GM23338 (cell line): ENCODE measurements at regions not wholly inside any gene's neighbourhood (a gene's known extent, or its start where the extent isn't known, plus 50 kb on each side); places are given as distances from the start of the nearest gene placed in this dataset.

Experiments used
- ATAC-seq: fragments of 200-7000 bp; cut with Tn5 transposase; 3 replicates; pipeline ENCODE4 v1.9.1; 2020
- DNase-seq: peaks from one replicate; pipeline ENCODE4 v3.0.0-alpha.2; 2015; ENCODE audit warnings: low spot score
- H2AFZ ChIP-seq: fragments of 200-600 bp; sonication (generic); 2 replicates; pipeline ENCODE4 v1.8.0; 2016; ENCODE audit warnings: antibody characterized with exemption, mild to moderate bottlenecking, moderate library complexity
- H3F3A ChIP-seq: fragments of 200-600 bp; sonication (generic); replicated peaks from 2 replicates; pipeline ENCODE4 v1.8.0; 2017; ENCODE audit warnings: antibody characterized with exemption, mixed run types, low read depth
- H3K27ac ChIP-seq: fragments of 200-600 bp; sonication (generic); 2 replicates; pipeline ENCODE4 v1.6.1; 2016; ENCODE audit warnings: low read depth
- H3K27me3 ChIP-seq: fragments of 200-600 bp; sonication (generic); 2 replicates; pipeline ENCODE4 v1.8.0; 2016; ENCODE audit warnings: mild to moderate bottlenecking, mixed run types, moderate library complexity; ENCODE audit not compliant: insufficient read depth
- H3K36me3 ChIP-seq: fragments of 200-600 bp; sonication (generic); 2 replicates; pipeline ENCODE4 v1.8.0; 2016; ENCODE audit warnings: mild to moderate bottlenecking; ENCODE audit not compliant: insufficient read depth
- H3K4me1 ChIP-seq: fragments of 200-600 bp; sonication (generic); 2 replicates; pipeline ENCODE4 v1.8.0; 2016; ENCODE audit warnings: mild to moderate bottlenecking, moderate library complexity; ENCODE audit not compliant: insufficient read depth
- H3K4me2 ChIP-seq: fragments of 200-600 bp; sonication (generic); 2 replicates; pipeline ENCODE4 v1.7.1; 2017; ENCODE audit warnings: mixed run types
- H3K4me3 ChIP-seq: fragments of 200-600 bp; sonication (generic); 2 replicates; pipeline ENCODE4 v1.6.1; 2016; ENCODE audit warnings: mixed run types
- H3K79me2 ChIP-seq: fragments of 200-600 bp; sonication (generic); replicated peaks from 2 replicates; pipeline ENCODE4 v1.8.0; 2017; ENCODE audit warnings: mild to moderate bottlenecking; ENCODE audit not compliant: insufficient read depth
- H3K9me2 ChIP-seq: fragments of 200-600 bp; sonication (generic); 2 replicates; pipeline ENCODE4 v1.8.0; 2017; ENCODE audit not compliant: insufficient read depth
- H4K20me1 ChIP-seq: fragments of 200-600 bp; sonication (generic); replicated peaks from 2 replicates; pipeline ENCODE4 v1.8.0; 2017; ENCODE audit warnings: mild to moderate bottlenecking; ENCODE audit not compliant: insufficient read depth
- H3K27ac Mint-ChIP-seq: 2 replicates; pipeline ENCODE4 v1.8.0; 2020; ENCODE audit warnings: inconsistent platforms, mild to moderate bottlenecking, moderate library complexity, mixed read lengths
- H3K27me3 Mint-ChIP-seq: 3 replicates; pipeline ENCODE4 v1.8.0; 2022; ENCODE audit warnings: low read depth, mild to moderate bottlenecking, moderate library complexity, mixed read lengths, inconsistent platforms; ENCODE audit not compliant: insufficient read depth, poor library complexity
- H3K36me3 Mint-ChIP-seq: 3 replicates; pipeline ENCODE4 v1.8.0; 2021; ENCODE audit warnings: low read depth, mild to moderate bottlenecking, inconsistent platforms, moderate library complexity, mixed read lengths
- H3K4me1 Mint-ChIP-seq: 3 replicates; pipeline ENCODE4 v1.8.0; 2020; ENCODE audit warnings: mild to moderate bottlenecking, inconsistent platforms, mixed read lengths
- H3K4me3 Mint-ChIP-seq: 3 replicates; pipeline ENCODE4 v1.8.0; 2021; ENCODE audit warnings: moderate library complexity, mild to moderate bottlenecking, inconsistent platforms, mixed read lengths
- H3K9me3 Mint-ChIP-seq: 3 replicates; pipeline ENCODE4 v1.8.0; 2020; ENCODE audit warnings: moderate library complexity, mild to moderate bottlenecking, inconsistent platforms, mixed read lengths
- CREB1 ChIP-seq: fragments of 250-450 bp; sonication (Bioruptor Pico); IDR thresholded peaks from 2 replicates; pipeline ENCODE4 v1.5.0; 2020; ENCODE audit warnings: low read depth, mild to moderate bottlenecking, moderate library complexity
- CTCF ChIP-seq, 2 experiments: fragments of 200-600 bp in 1 of 2; sonication (generic) in 1 of 2; conservative IDR thresholded peaks; 2 replicates each; pipeline versions ENCODE4 v1.5.1 to v1.6.1; 2016 to 2017; ENCODE audit warnings: antibody characterized with exemption in 2 of 2, low read depth in 2 of 2, mild to moderate bottlenecking in 2 of 2, moderate library complexity in 1 of 2
- ETS1 ChIP-seq: IDR thresholded peaks from 2 replicates; pipeline ENCODE4 v1.6.1; 2016; ENCODE audit warnings: antibody characterized with exemption
- EZH2 ChIP-seq: fragments of 200-600 bp; sonication (generic); IDR thresholded peaks from one replicate; pipeline ENCODE4 v1.8.0; 2017; ENCODE audit warnings: antibody characterized with exemption, mild to moderate bottlenecking, low read depth; ENCODE audit not compliant: unreplicated experiment
- EZH2phosphoT487 ChIP-seq: fragments of 200-600 bp; sonication (generic); IDR thresholded peaks from one replicate; pipeline ENCODE4 v1.8.1; 2018; ENCODE audit warnings: antibody characterized with exemption; ENCODE audit not compliant: unreplicated experiment
- JUNB ChIP-seq: IDR thresholded peaks from one replicate; pipeline ENCODE4 v1.6.1; 2016; ENCODE audit warnings: antibody characterized with exemption; ENCODE audit not compliant: unreplicated experiment
- NANOG ChIP-seq: IDR thresholded peaks from 2 replicates; pipeline ENCODE4 v1.6.1; 2016; ENCODE audit warnings: antibody characterized with exemption, borderline replicate concordance
- POLR2AphosphoS5 ChIP-seq: IDR thresholded peaks from 2 replicates; pipeline ENCODE4 v1.6.1; 2016; ENCODE audit warnings: antibody characterized with exemption, low read depth
- REST ChIP-seq: IDR thresholded peaks from one replicate; pipeline ENCODE4 v1.6.1; 2018; ENCODE audit warnings: antibody characterized with exemption; ENCODE audit not compliant: unreplicated experiment
- STAT1 ChIP-seq: IDR thresholded peaks from one replicate; pipeline ENCODE4 v1.6.1; 2016; ENCODE audit warnings: antibody characterized with exemption; ENCODE audit not compliant: unreplicated experiment
- ZNF114 ChIP-seq: fragments of 250-450 bp; sonication (Bioruptor Pico); IDR thresholded peaks from 2 replicates; pipeline ENCODE4 v1.5.0; 2020; ENCODE audit warnings: mild to moderate bottlenecking, moderate library complexity
- ZNF331 ChIP-seq: fragments of 250-450 bp; sonication (Bioruptor Pico); IDR thresholded peaks from 2 replicates; pipeline ENCODE4 v1.5.0; 2020; ENCODE audit warnings: low read depth, mild to moderate bottlenecking, moderate library complexity
- ZNF462 ChIP-seq: fragments of 250-450 bp; sonication (Bioruptor Pico); IDR thresholded peaks from 2 replicates; pipeline ENCODE4 v1.5.0; 2020; ENCODE audit warnings: mild to moderate bottlenecking, moderate library complexity

GRCh38 chr19:28021259-28022185 lies 1191.4 kb downstream of the UQCRFS1 start:
- Histone ChIP-seq H3K4me1 (peaks cover 5% of the 10 kb centered on the region; the same call in 1 of the 2 replicates), H3K4me3 (no peak overlapping the region), H3K9me2 (peaks cover 3% of the 10 kb centered on the region), H3K27ac (no peak overlapping the region), H3K36me3 (no peaks in the 10 kb centered on the region), H4K20me1 (no peaks in the 10 kb centered on the region), H3K27me3 (no peaks in the 10 kb centered on the region), H3K79me2 (no peaks in the 10 kb centered on the region), H3F3A (no peaks in the 10 kb centered on the region), H3K4me2 (no peak overlapping the region), H2AFZ (no peak overlapping the region; the same call in 1 of the 2 replicates)
- TF ChIP-seq EZH2: no peak
- no peak for TF ChIP-seq EZH2phosphoT487
- TF ChIP-seq ETS1: no peak
- no peak for TF ChIP-seq STAT1
- TF ChIP-seq POLR2AphosphoS5: no peak
- TF ChIP-seq CTCF (conservative IDR thresholded peaks at IDR 0.05; ENCODE audit: low read depth in 2 of 2): no peak
- TF ChIP-seq JUNB: no peak
- no peak for TF ChIP-seq ZNF462 (CRISPR knock-in tag)
- no peak for TF ChIP-seq ZNF114 (CRISPR knock-in tag)
- no peak for TF ChIP-seq NANOG
- no peak for TF ChIP-seq ZNF331
- TF ChIP-seq REST: no peak
- TF ChIP-seq CREB1 (CRISPR knock-in tag): no peak
- Mint-ChIP-seq H3K4me3 (no peak overlapping the region), H3K36me3 (no peaks in the 10 kb centered on the region), H3K27me3 (peaks cover 2% of the 10 kb centered on the region), H3K9me3 (peaks cover 5% of the 10 kb centered on the region), H3K4me1 (peaks cover 30% of the 10 kb centered on the region), H3K27ac (no peak overlapping the region; the same call in 1 of the 2 replicates)
- ATAC-seq (no peak), DNase-seq (no peak)
